SK-N-MC (cell line): ENCODE measurements at regions not wholly inside any gene's neighbourhood (a gene's known extent, or its start where the extent isn't known, plus 50 kb on each side); places are given as distances from the start of the nearest gene placed in this dataset.

ENCODE experiments used
- EZH2 ChIP-seq: fragments of 200-600 bp; sonication (generic); IDR thresholded peaks from one replicate; pipeline ENCODE4 v1.6.1; 2017; ENCODE audit warnings: antibody characterized with exemption
- FOXP2 ChIP-seq: optimal IDR thresholded peaks from 2 replicates; pipeline ENCODE3; 2011; ENCODE audit warnings: mild to moderate bottlenecking, moderate library complexity; ENCODE audit not compliant: insufficient read depth; ENCODE audit errors: extremely low read length, control extremely low read depth
- POLR2AphosphoS5 ChIP-seq: IDR thresholded peaks from 2 replicates; pipeline ENCODE4 v1.6.1; 2012; ENCODE audit warnings: mild to moderate bottlenecking, low read depth, low read length, borderline replicate concordance

GRCh38 chr16:86189934-86190333 lies 291.0 kb downstream of the IRF8 start:
- TF ChIP-seq POLR2AphosphoS5 (no peak), EZH2 (no peak), FOXP2 (no peak)
